ENCODE measurements at regions not wholly inside any gene's neighbourhood (a gene's known extent, or its start where the extent isn't known, plus 50 kb on each side); places are given as distances from the start of the nearest gene placed in this dataset.
A peak's percentile ranks its signal among the peaks of the same experiment; 100 is the strongest.

- DNase-seq: peak; percentile 71
Measured at GRCh38 chr1:96966536-96967138, 245.1 kb downstream of the PTBP2 start.

DNA sequence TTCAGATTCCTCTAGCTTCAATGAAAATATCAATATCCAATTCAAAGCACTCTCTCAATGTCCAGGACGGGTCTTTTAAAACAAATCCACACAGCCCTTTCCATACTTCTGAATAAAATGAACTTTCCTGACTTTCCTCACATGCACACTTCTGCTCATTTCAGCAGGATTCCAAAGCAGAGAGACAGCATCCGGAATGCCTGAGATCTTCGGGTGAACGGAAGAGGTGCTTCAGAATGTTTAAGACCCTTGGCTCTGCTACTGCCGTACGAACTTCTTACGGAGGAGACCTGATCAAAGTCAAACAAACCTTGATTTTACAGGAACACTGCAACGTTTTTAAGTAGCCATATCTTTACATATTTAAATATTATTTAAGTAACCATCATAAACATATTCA lies 245.7 kb downstream of the PTBP2 start:
- no peak for DNase-seq

- DNase-seq: no peak
Measured at GRCh38 chr1:96968541-96968940, 247.0 kb downstream of the PTBP2 start.

DNA sequence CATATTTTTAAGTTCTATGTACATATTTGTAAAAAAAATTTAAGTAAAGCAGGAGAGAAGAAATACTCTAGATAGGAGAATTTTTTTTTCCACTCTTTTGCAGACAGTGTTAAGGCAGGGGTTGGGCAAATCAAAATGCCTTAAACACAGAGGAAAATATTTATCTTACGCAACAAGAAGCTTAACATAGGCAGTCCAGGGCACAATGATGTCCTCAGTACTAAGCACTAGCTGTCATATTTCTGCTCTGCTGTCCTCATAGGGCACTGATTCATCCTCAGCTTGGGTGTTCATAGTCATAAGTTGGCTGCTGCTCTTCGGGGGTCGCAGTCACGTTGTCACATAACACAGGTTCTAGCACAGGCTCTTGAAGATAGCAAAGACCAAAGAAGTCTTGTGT lies 247.4 kb downstream of the PTBP2 start:
- DNase-seq: no peak

DNA sequence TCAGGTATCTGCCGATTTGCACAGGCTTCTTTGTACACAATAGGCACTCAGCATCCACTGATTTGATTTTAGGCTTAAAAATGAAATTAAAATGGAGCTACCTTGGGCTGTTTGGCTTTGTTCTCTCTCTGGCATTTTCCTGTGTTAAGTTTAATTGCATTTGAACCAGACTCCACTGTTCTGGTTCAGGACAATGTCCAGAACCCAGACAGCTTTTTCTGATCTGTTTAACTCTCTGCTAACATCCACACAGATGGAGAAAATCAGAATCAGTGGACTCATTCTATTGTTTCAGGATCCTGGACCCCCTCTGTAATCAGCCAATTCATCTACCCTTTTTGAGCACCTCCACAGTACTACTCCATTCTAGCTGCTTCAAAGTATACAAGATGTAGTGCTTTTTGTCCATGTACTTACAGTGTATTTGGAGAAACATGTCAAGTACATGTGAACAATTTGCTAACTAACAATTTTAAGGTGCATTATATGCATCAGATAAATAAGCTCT lies 248.1 kb downstream of the PTBP2 start:
- no peak for DNase-seq

GRCh38 chr1:96971439-96971838 lies 249.9 kb downstream of the PTBP2 start:
- DNase-seq: no peak

GRCh38 chr1:96971849-96972602 lies 250.4 kb downstream of the PTBP2 start:
- no peak for DNase-seq

DNA sequence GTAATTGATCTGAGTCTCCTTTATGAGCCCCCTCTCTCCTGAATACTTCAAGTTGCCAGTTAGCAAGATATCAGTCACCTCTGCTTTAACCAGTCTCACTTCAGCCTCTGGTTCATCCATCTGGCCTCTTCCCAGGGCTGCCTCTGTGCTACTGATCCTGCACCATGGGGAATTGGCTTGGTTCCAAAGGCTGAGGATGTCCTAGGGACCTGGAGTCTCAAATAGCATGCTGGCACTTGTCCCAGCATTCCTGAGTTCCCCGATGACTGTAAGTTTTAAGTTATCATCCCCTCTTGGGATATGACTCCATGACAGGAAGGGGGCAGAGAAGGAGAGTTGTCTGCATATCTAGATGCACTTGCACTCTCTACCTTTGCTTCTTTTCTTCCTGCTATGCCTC lies 252.0 kb downstream of the PTBP2 start:
- no peak for DNase-seq

DNA sequence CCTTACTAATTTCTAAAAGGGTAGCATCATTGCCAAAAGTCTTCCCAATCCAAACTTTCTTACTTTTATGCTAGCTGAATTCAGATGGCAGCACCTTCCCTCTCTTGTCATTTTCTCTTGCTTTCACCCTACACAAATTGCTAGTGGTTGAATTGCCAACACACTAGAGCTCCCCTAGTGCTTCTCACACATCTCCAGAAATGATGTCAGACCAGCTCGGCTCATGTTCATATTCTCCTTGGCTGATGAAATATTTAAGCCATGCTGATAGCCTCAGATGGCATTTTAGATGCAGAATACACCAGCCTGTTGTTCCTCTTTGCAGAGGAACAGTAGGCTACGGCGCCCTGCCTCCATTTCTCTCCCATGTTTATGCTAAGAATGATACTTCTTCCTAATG lies 256.9 kb downstream of the PTBP2 start:
- no peak for DNase-seq

- DNase-seq: no peak
Measured at GRCh38 chr1:96978901-96979300, 257.3 kb downstream of the PTBP2 start.

- DNase-seq: no peak
Measured at GRCh38 chr1:96979304-96980268, 258.0 kb downstream of the PTBP2 start.

DNA sequence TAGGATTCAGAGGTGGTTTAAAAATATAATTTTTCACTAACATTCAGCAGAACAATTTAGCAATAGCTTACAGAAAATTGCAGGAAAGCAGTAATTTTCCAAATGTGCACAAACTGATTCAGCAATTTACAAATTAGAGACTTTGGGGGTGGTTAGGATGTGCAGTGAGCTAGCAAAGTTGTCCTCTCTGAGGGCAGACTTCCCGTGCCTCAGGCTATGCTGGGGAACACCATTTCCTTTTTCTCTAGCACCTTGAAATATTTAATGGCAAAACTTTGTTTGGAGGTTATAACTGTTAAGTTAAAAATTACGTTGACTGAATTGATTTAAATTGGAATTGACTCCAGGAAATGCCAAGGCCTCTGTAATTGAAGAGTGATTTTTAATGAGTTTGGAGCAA lies 258.9 kb downstream of the PTBP2 start:
- no peak for DNase-seq

DNA sequence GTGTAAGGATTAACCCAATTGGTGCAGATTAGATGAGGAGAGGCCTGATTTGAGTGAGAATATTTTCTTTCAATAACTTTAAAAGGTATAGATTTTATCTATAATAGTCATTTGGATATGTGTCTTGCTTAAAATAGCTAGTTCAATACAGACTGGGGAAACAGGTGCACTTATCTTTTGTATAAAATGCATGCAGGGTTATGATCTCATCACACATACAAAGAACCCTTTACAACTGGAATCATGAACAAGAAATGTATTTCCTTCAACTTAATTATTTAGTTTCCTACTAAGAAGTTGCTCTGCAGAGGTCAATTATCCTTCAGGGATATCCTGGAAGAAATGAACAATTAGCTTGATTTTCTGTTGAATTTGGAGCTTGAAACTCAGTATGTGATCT lies 259.6 kb downstream of the PTBP2 start:
- DNase-seq: no peak

- DNase-seq: no peak
Measured at GRCh38 chr1:96982118-96982517, 260.5 kb downstream of the PTBP2 start.

DNA sequence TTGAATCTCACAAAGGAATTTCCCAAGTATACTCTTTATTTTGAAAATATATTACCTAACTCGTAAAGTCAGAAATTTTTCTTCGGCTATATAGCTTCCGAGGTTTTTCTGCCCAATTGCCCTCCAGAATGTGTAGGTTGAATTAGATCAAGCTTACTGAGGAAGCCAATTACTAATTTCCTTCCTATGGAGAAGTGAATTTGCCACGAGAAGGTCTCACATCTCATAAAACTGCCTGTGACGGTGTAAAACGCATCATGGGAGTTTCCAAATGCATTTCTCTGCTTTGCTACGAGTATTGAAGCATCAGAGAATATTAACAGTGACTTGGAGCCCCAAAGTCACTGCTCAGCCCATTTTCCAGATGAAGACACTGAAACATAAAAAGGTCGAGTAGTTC lies 262.3 kb downstream of the PTBP2 start:
- DNase-seq: no peak

DNA sequence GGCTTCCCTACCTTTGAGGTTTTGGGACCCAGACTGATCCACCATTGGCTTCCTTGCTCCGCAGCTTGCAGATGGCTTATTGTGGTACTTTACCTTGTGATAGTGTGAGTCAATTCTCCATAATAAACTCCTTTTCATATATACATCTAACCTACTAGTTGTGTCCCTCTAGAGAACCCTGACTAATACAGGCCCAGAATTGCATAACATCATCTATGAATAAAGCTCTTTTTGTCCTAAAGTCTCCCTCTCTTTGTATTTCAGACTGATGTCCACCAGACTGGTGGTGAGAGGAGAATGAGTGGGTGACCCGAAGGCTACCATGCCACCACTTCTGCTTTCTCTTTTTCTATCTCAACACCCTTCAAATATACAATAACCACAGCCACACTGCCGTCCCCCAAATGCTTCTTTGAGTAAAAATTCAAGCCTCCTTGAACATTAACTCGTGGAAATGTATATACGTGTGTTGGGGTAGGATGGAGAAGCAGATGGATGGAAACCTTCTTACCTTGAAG lies 265.7 kb downstream of the PTBP2 start:
- DNase-seq: no peak

GRCh38 chr1:96989302-96989701 lies 267.7 kb downstream of the PTBP2 start:
- no peak for DNase-seq

GRCh38 chr1:96990136-96990535 lies 268.6 kb downstream of the PTBP2 start:
- no peak for DNase-seq

DNA sequence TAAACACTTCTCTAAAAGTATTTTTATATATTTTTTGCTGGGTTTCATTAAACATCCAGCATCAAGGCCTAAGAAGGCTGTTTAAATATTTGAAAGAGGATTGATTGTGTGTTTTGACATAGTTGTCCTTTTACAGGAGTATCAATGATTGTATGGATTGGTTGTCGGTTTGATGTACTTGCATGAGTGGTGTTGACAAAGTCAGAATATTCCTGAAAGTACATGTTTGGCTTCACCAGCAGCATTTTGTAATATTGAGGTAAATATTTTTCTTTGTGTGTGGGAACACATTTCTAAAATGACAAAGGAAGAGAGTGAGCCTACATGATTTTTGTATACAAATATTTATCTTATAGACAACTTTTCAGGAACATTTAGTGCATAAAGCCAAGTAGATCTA lies 269.7 kb downstream of the PTBP2 start:
- DNase-seq: no peak

GRCh38 chr1:96992871-96993270 lies 271.3 kb downstream of the PTBP2 start:
- DNase-seq: no peak

- no peak for DNase-seq
Measured at GRCh38 chr1:96995351-96995750, 273.8 kb downstream of the PTBP2 start.

DNA sequence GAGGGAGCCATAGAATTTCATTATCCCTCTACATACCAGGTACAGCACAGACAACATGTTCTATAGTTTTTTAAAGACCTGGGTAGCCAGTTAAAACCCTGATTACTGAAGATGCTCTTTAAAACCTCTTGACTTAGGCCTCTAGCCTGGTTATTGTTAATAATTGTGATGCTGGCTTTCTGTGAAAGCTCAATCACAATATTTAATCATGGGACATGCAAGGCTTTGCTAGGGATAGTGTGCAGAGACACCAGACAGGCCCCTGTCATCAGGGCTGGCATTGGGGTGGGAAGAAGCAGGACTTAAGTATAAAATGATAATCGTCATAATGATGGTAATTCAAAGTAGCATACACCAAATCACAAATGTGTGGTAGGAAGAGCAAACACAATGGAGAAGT lies 274.4 kb downstream of the PTBP2 start:
- no peak for DNase-seq

- no peak for DNase-seq
Measured at GRCh38 chr1:96997717-96998116, 276.1 kb downstream of the PTBP2 start.

Measured in CD4-positive, alpha-beta T cell treated with Interleukin-6 for 4 hours (primary cell).